Pancreas (tissue), 10 donors: ENCODE measurements at regions not wholly inside any gene's neighbourhood (a gene's known extent, or its start where the extent isn't known, plus 50 kb on each side); places are given as distances from the start of the nearest gene placed in this dataset.
A peak's percentile ranks its signal among the peaks of the same experiment; 100 is the strongest.

Experiments used
- ATAC-seq, 4 donors: fragments of 200-7000 bp; cut with Tn5 transposase; one replicate each; pipeline versions ENCODE4 v1.8.0 to v1.9.1; 2020; ENCODE audit warnings: mild to moderate bottlenecking in 4 of 4, moderate library complexity in 4 of 4
- DNase-seq, 6 donors: peaks; one replicate each; pipeline ENCODE4 v3.0.0-alpha.2; 2020
- FAIRE-seq: peaks from 2 replicates; lab custom pipeline; 2012; peaks lifted over from hg19 to GRCh38; lab: Jason Lieb, UNC
- H3K27ac ChIP-seq, 4 donors: fragments of 200-600 bp; sonication (generic); 1 replicate in 3 of 4; 2 replicates in 1 of 4; pipeline versions ENCODE4 v1.5.0 to v1.8.0; 2020
- H3K27me3 ChIP-seq, 4 donors: fragments of 200-600 bp; one replicate each; pipeline ENCODE4 v1.8.0; 2021
- H3K36me3 ChIP-seq, 3 donors: fragments of 200-600 bp; sonication (generic) in 1 of 3; one replicate each; pipeline versions ENCODE4 v1.5.0 to v1.8.0; 2020 to 2021
- H3K4me1 ChIP-seq, 3 donors: fragments of 200-600 bp; one replicate each; pipeline ENCODE4 v1.8.0; 2021
- H3K4me3 ChIP-seq, 4 donors: fragments of 200-600 bp; sonication (generic) in 2 of 4; one replicate each; pipeline versions ENCODE4 v1.5.0 to v1.8.0; 2020 to 2021
- H3K9me3 ChIP-seq, 4 donors: fragments of 200-600 bp; one replicate each; pipeline ENCODE4 v1.8.0; 2021
- CTCF ChIP-seq, 4 donors: fragments of 200-600 bp; sonication (generic) in 3 of 4; IDR thresholded peaks; one replicate each; pipeline versions ENCODE4 v1.5.0 to v1.8.0; 2021; ENCODE audit warnings: antibody characterized with exemption in 4 of 4
- WGBS, 2 donors: extraction: QIAGEN DNeasy Blood & Tissue Kit; methylation state at CpG; one replicate each; pipeline ENCODE4 v1.1.7; 2013; 5-methylcytosine and 5-hydroxymethylcytosine counted together
- intact Hi-C, 3 donors: fragments of 100-400 bp; cut with DNase I; formaldehyde crosslinking; loops; one replicate each; pipeline versions ENCODE4 v1.11.1 to v1.14.2; 2022
- donor health status: healthy with polysubstance abuse.
- donor health status: DM: no; HTN: no; CAD: no; lungs with moderate emphysema.
- donor health status: DM: no; HTN: no; CAD: no.
- donor health status: control.
- donor health status: control.
- donor health status: Bipolar disorder and iron deficiency.
- donor health status: DM: yes; HTN: yes; CAD: no.
- donor health status: DM: no; HTN: no; CAD: no.
- donor health status: DM: no; HTN: no; CAD: no.
- donor health status: DM: yes; HTN: yes; CAD: no.

DNA sequence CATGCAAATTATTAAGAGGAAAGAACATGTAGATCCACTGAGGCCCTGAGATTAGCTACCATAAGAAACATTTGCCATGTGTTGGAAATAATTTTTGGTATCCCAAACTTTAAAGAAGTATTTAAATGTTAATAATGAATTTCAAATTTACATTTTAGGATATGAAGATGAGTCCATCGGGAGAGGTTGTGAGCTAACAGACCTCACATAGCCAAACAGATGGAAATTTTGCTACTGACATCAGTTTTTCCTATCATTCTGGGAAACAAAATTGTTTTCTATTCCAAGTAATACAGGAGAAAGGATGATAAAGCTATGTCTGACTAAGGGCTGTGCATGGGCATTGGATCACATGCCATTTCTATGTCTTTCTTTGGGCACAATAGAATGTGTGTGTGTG is 809.6 kb downstream of the TENT5A start:
- TF ChIP-seq CTCF (IDR thresholded peaks at IDR 0.05) = no peak
- H3K27me3 ChIP-seq = no peaks in the 10 kb centered on the region
- no peak for ATAC-seq
- H3K36me3 ChIP-seq = no peaks in the 10 kb centered on the region
- H3K27ac ChIP-seq = no peak overlapping the region
- no peak for DNase-seq
- intact Hi-C loops = no loop called here
- FAIRE-seq = no peak
- H3K9me3 ChIP-seq = no peaks in the 10 kb centered on the region
- no peak overlapping the region for H3K4me3 ChIP-seq
- WGBS, 2 donors = 52 to 60% methylated on average over 1 of the region's 1 CpG
- H3K4me1 ChIP-seq = no peaks in the 10 kb centered on the region

DNA sequence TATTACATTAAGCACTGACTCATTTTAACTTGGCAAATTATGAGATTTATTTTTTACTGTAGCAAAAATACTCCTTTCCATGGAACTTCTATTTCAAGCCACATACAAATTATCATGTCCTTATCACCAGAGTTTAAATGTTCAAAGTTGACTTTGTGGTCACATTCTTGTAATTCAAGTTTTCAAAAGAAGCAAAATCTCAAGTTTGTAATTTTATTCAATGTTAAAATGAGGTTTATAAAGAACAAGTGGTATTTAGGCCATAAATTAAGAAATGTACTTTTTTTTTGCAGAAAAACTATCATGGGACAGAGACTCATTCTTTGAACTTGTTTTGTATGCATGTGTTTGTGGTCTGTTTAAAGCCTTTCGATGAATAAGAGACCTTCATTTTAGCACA is 811.5 kb downstream of the TENT5A start:
- peak; percentile 32 for FAIRE-seq

GRCh38 chr6:80940571-80940970 is 811.9 kb downstream of the TENT5A start:
- 55 to 77% methylated on average over 1 of the region's 1 CpG for WGBS, 2 donors
- no peak for DNase-seq
- Histone ChIP-seq H3K4me1 (no peaks in the 10 kb centered on the region), H3K27ac (no peak overlapping the region), H3K9me3 (no peaks in the 10 kb centered on the region), H3K27me3 (no peaks in the 10 kb centered on the region), H3K4me3 (no peak overlapping the region), H3K36me3 (no peaks in the 10 kb centered on the region)
- no peak for FAIRE-seq
- no peak for ATAC-seq
- TF ChIP-seq CTCF (IDR thresholded peaks at IDR 0.05) = no peak
- intact Hi-C loops = no loop called here

More for the DNA sequence above, 811.5 kb downstream of the TENT5A start:
- H3K27ac ChIP-seq = no peak overlapping the region
- H3K36me3 ChIP-seq = no peaks in the 10 kb centered on the region
- no peaks in the 10 kb centered on the region for H3K9me3 ChIP-seq
- H3K27me3 ChIP-seq = no peaks in the 10 kb centered on the region
- 69 to 80% methylated on average over 1 of the region's 1 CpG for WGBS, 2 donors
- no peak for TF ChIP-seq CTCF (IDR thresholded peaks at IDR 0.05)
- no peaks in the 10 kb centered on the region for H3K4me1 ChIP-seq
- no peak for DNase-seq
- H3K4me3 ChIP-seq = no peak overlapping the region
- intact Hi-C loops = no loop called here
- no peak for ATAC-seq

GRCh38 chr6:80939898-80940297 is 812.6 kb downstream of the TENT5A start:
- Histone ChIP-seq H3K4me3 (no peak overlapping the region), H3K36me3 (no peaks in the 10 kb centered on the region), H3K4me1 (no peaks in the 10 kb centered on the region), H3K9me3 (no peaks in the 10 kb centered on the region), H3K27ac (no peak overlapping the region), H3K27me3 (no peaks in the 10 kb centered on the region)
- DNase-seq = no peak
- FAIRE-seq = no peak
- no peak for TF ChIP-seq CTCF (IDR thresholded peaks at IDR 0.05)
- ATAC-seq = no peak
- intact Hi-C loops = no loop called here

GRCh38 chr6:80939480-80939879 is 813.0 kb downstream of the TENT5A start:
- intact Hi-C loops = no loop called here
- WGBS, 2 donors = 43 to 55% methylated on average over 4 of the region's 4 CpGs
- no peaks in the 10 kb centered on the region for H3K27me3 ChIP-seq
- no peak for FAIRE-seq
- no peak overlapping the region for H3K4me3 ChIP-seq
- ATAC-seq = no peak
- no peak for DNase-seq
- no peaks in the 10 kb centered on the region for H3K9me3 ChIP-seq
- no peaks in the 10 kb centered on the region for H3K4me1 ChIP-seq
- TF ChIP-seq CTCF (IDR thresholded peaks at IDR 0.05) = no peak
- H3K36me3 ChIP-seq = no peaks in the 10 kb centered on the region
- H3K27ac ChIP-seq = no peak overlapping the region
